Large intestine (tissue), 3 donors: ENCODE measurements at regions not wholly inside any gene's neighbourhood (a gene's known extent, or its start where the extent isn't known, plus 50 kb on each side); places are given as distances from the start of the nearest gene placed in this dataset.
A peak's percentile ranks its signal among the peaks of the same experiment; 100 is the strongest.
"Not testable (repeated sequence)": the region's sequence is repeated elsewhere in the genome, so short reads cannot be mapped to it uniquely, and the experiment has no call there.

Experiments
- DNase-seq, 2 donors: peaks; one replicate each; pipeline versions ENCODE4 v3.0.0 to v3.0.0-alpha.2; 2013
- H3K27ac ChIP-seq: one replicate; pipeline ENCODE4 v1.5.1; 2013; ENCODE audit warnings: low read length
- H3K27me3 ChIP-seq: 2 replicates; pipeline ENCODE4 v1.6.1; 2013; ENCODE audit warnings: low read length; ENCODE audit not compliant: control insufficient read depth, insufficient read depth
- H3K36me3 ChIP-seq: 2 replicates; pipeline ENCODE4 v1.6.1; 2013; ENCODE audit warnings: low read length; ENCODE audit not compliant: control insufficient read depth, insufficient read depth
- H3K4me1 ChIP-seq: one replicate; pipeline ENCODE4 v1.6.1; 2013; ENCODE audit warnings: low read length; ENCODE audit not compliant: control insufficient read depth, insufficient read depth
- H3K4me3 ChIP-seq: one replicate; pipeline ENCODE4 v1.5.1; 2013; ENCODE audit warnings: low read length
- H3K9me3 ChIP-seq: one replicate; pipeline ENCODE4 v1.6.1; 2013; ENCODE audit warnings: mild to moderate bottlenecking, low read depth, low read length, moderate library complexity; ENCODE audit not compliant: control insufficient read depth
- WGBS: methylation state at CpG from one replicate; pipeline ENCODE4 v1.1.5; 2013; ENCODE audit warnings: low lambda C conversion rate; ENCODE audit not compliant: insufficient coverage; 5-methylcytosine and 5-hydroxymethylcytosine counted together

DNA sequence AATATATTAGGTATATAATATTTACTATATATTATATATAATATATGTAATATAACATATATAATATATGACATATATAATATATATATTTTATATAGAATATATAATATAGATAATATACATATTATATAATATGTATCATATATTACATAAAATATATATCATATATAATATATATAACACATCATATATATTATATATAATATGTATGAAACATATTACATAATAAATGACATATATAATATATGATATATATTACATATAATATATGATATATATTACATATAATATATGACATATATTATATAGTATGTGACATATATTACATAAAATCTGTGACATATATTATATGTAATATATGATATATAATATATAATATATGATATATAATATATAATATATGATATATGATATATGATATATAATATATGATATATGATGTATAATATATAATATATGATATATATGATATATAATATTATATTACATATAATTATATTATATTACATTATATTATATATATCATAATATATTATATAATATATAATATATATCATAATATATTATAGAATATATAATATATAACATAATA, 119.5 kb upstream of the RIMBP3 start:
- Histone ChIP-seq H3K36me3 (no peaks in the 10 kb centered on the region), H3K4me1 (no peaks in the 10 kb centered on the region), H3K27ac (no peak overlapping the region), H3K4me3 (no peak overlapping the region), H3K27me3 (no peaks in the 10 kb centered on the region), H3K9me3 (no peaks in the 10 kb centered on the region)
- DNase-seq = no peak

DNA sequence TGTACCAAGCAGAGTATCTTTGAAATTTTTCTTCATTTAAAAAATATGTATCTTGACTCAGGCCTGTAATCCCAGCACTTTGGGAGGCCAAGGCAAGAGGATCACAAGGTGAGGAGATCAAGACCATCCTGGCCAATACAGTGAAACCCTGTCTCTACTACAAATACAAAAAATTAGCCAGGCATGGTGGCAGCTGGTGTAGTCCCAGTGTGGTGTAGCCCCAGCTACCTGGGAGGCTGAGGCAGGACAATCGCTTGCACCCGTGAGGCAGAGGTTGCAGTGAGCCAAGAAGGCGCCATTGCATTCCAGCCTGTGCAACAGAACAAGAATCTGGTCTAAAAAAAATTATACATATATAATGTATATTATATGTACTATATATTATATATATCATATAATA, 118.7 kb upstream of the RIMBP3 start:
- H3K4me3 ChIP-seq, H3K36me3 ChIP-seq, H3K27ac ChIP-seq, H3K9me3 ChIP-seq, H3K27me3 ChIP-seq, H3K4me1 ChIP-seq: not testable (repeated sequence)
- 83% methylated on average over 2 of the region's 3 CpGs for WGBS
- peak; percentile 0 to 80 for DNase-seq
